Vagina (tissue), 2 donors: ENCODE measurements at regions not wholly inside any gene's neighbourhood (a gene's known extent, or its start where the extent isn't known, plus 50 kb on each side); places are given as distances from the start of the nearest gene placed in this dataset.

ENCODE experiments used
- POLR2A ChIP-seq, 2 donors: fragments of 450-650 bp; IDR thresholded peaks; one replicate each; pipeline ENCODE4 v1.6.1; 2017; ENCODE audit warnings: antibody characterized with exemption in 2 of 2, mild to moderate bottlenecking in 2 of 2, moderate library complexity in 2 of 2
- POLR2AphosphoS5 ChIP-seq, 2 donors: sonication (generic); formaldehyde crosslinking; IDR thresholded peaks; one replicate each; pipeline ENCODE4 v1.9.0; 2017; ENCODE audit warnings: antibody characterized with exemption in 2 of 2, mild to moderate bottlenecking in 2 of 2, low read depth in 1 of 2; ENCODE audit not compliant: insufficient read depth in 1 of 2
- TF ChIP-seq, protein P1 (sequence below), 3 experiments: fragments of 450-650 bp in 2 of 3; fragments of 200-600 bp in 1 of 3; sonication (generic) in 1 of 3; IDR thresholded peaks; one replicate each; pipeline ENCODE4 v1.5.1; 2017 to 2019; ENCODE audit warnings: antibody characterized with exemption in 3 of 3, mild to moderate bottlenecking in 2 of 3, moderate library complexity in 2 of 3

DNA sequence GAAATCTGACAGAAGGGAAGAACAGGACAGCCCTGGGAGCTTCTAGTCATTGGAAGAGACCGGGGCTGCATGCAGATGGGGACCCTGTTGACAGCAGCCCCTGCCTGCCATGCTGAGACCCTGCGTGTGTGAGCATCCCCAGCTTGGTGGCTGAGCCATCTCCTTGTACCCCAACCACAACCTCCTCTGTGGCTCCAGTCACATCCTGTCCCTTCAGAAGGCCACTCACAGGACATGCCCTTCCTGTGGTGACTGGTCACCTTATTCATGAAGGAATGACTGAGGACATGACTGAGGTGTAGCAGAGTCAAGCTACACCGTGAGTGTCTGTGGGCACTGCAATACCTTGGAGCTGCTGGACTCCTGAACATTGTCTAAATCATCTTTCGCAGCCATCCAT lies 141.8 kb upstream of the ERRFI1 start:
- TF ChIP-seq POLR2AphosphoS5 (IDR thresholded peaks at IDR 0.05; ENCODE audit: insufficient read depth in 1 of 2, low read depth in 1 of 2) (no peak), POLR2A (IDR thresholded peaks at IDR 0.05) (no peak)
- TF ChIP-seq, protein P1, sequence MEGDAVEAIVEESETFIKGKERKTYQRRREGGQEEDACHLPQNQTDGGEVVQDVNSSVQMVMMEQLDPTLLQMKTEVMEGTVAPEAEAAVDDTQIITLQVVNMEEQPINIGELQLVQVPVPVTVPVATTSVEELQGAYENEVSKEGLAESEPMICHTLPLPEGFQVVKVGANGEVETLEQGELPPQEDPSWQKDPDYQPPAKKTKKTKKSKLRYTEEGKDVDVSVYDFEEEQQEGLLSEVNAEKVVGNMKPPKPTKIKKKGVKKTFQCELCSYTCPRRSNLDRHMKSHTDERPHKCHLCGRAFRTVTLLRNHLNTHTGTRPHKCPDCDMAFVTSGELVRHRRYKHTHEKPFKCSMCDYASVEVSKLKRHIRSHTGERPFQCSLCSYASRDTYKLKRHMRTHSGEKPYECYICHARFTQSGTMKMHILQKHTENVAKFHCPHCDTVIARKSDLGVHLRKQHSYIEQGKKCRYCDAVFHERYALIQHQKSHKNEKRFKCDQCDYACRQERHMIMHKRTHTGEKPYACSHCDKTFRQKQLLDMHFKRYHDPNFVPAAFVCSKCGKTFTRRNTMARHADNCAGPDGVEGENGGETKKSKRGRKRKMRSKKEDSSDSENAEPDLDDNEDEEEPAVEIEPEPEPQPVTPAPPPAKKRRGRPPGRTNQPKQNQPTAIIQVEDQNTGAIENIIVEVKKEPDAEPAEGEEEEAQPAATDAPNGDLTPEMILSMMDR (IDR thresholded peaks at IDR 0.05): no peak
